Cardiac fibroblast (primary cell): ENCODE measurements at regions not wholly inside any gene's neighbourhood (a gene's known extent, or its start where the extent isn't known, plus 50 kb on each side); places are given as distances from the start of the nearest gene placed in this dataset.

ENCODE experiments used
- DNase-seq, 2 donors: peaks; one replicate each; pipeline versions ENCODE4 v3.0.0 to v3.0.0-alpha.2; 2010; ENCODE audit warnings: low read depth in 2 of 2
- H3K4me3 ChIP-seq, 2 donors: replicated peaks in 1 of 2; 1 replicate in 1 of 2; 2 replicates in 1 of 2; pipeline ENCODE4 v1.5.1; 2011; ENCODE audit warnings: low read depth in 2 of 2, low read length in 2 of 2, mild to moderate bottlenecking in 2 of 2, moderate library complexity in 1 of 2
- CTCF ChIP-seq: IDR thresholded peaks from one replicate; pipeline ENCODE4 v1.5.1; 2011; ENCODE audit warnings: low read depth, mild to moderate bottlenecking, low read length, inconsistent platforms

- H3K4me3 ChIP-seq, result no peak overlapping the region
- TF ChIP-seq CTCF, result no peak
- no peak for DNase-seq
Observed at GRCh38 chr12:40505327-40505726, 186.9 kb upstream of the CNTN1 start.

- DNase-seq, result no peak
- no peak overlapping the region for H3K4me3 ChIP-seq
- no peak for TF ChIP-seq CTCF
Observed at GRCh38 chr12:40508421-40508820, 183.8 kb upstream of the CNTN1 start.

GRCh38 chr12:40511341-40511740 is 180.9 kb upstream of the CNTN1 start:
- no peak for TF ChIP-seq CTCF
- no peak for DNase-seq
- H3K4me3 ChIP-seq, result no peak overlapping the region

- no peak for TF ChIP-seq CTCF
- H3K4me3 ChIP-seq, result no peak overlapping the region
- peak in 1 of 2 donors; percentile 1 for DNase-seq
Observed at GRCh38 chr12:40515041-40515816, 177.0 kb upstream of the CNTN1 start.

- no peak overlapping the region for H3K4me3 ChIP-seq
- no peak for TF ChIP-seq CTCF
- DNase-seq, result no peak
Observed at GRCh38 chr12:40522837-40523236, 169.4 kb upstream of the CNTN1 start.

GRCh38 chr12:40525054-40525453 is 167.2 kb upstream of the CNTN1 start:
- no peak for TF ChIP-seq CTCF
- no peak overlapping the region for H3K4me3 ChIP-seq
- no peak for DNase-seq

- TF ChIP-seq CTCF, result no peak
- no peak overlapping the region for H3K4me3 ChIP-seq
- no peak for DNase-seq
Observed at GRCh38 chr12:40534828-40535227, 157.4 kb upstream of the CNTN1 start.
